Dendritic cell treated with granulocyte-macrophage colony-stimulating factor and Interleukin-4, amounts not matched to agents 40 ng/mL and 50 ng/mL, for 4 days (primary cell): ENCODE measurements at regions not wholly inside any gene's neighbourhood (a gene's known extent, or its start where the extent isn't known, plus 50 kb on each side); places are given as distances from the start of the nearest gene placed in this dataset.

Experiments used
- H3K27ac Mint-ChIP-seq: one replicate; pipeline ENCODE4 v1.8.0; 2022; ENCODE audit warnings: mild to moderate bottlenecking, mixed read lengths
- H3K27me3 Mint-ChIP-seq: one replicate; pipeline ENCODE4 v1.8.0; 2022; ENCODE audit warnings: mild to moderate bottlenecking, mixed read lengths
- H3K36me3 Mint-ChIP-seq: one replicate; pipeline ENCODE4 v1.8.0; 2022; ENCODE audit warnings: low read depth, mixed read lengths
- H3K4me1 Mint-ChIP-seq: one replicate; pipeline ENCODE4 v1.8.0; 2022; ENCODE audit warnings: low read depth, mixed read lengths
- H3K4me3 Mint-ChIP-seq: one replicate; pipeline ENCODE4 v1.8.0; 2022; ENCODE audit warnings: mild to moderate bottlenecking, moderate library complexity, mixed read lengths
- H3K9me3 Mint-ChIP-seq: one replicate; pipeline ENCODE4 v1.8.0; 2022; ENCODE audit warnings: mixed read lengths
- intact Hi-C: fragments of 100-400 bp; cut with micrococcal nuclease; formaldehyde crosslinking; loops from one replicate; pipeline ENCODE4 v1.15.0; 2022

GRCh38 chr7:67377939-67378862 lies 381.6 kb downstream of the TYW1 start:
- H3K4me3 Mint-ChIP-seq: no peak overlapping the region
- H3K4me1 Mint-ChIP-seq: no peaks in the 10 kb centered on the region
- intact Hi-C loops: no loop called here
- no peaks in the 10 kb centered on the region for H3K36me3 Mint-ChIP-seq
- peaks cover 8% of the 10 kb centered on the region for H3K9me3 Mint-ChIP-seq
- peaks cover 3% of the 10 kb centered on the region for H3K27me3 Mint-ChIP-seq
- H3K27ac Mint-ChIP-seq: no peak overlapping the region

DNA sequence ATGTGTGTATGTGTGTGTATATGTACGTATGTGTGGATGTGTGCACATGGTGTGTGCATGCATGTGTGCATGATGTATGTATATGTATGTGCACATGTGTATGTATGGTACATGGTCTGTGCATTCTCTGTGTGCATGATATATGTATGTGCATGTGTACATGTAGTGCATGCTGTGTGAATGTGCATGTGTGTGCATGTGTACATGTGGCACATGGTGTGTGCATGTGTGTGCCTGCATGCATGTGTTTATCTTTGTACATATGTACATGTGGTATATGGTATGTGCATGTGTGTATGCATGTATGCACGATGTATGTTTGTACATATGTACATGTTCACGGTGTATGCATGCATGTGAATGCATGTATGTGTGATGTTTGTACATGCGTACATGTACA lies 383.7 kb downstream of the TYW1 start:
- Mint-ChIP-seq H3K4me3 (no peak overlapping the region), H3K36me3 (no peaks in the 10 kb centered on the region)
- intact Hi-C loops: no loop called here

GRCh38 chr7:67380858-67381257 lies 384.2 kb downstream of the TYW1 start:
- H3K27me3 Mint-ChIP-seq: peaks cover 3% of the 10 kb centered on the region
- H3K4me1 Mint-ChIP-seq: no peaks in the 10 kb centered on the region
- H3K4me3 Mint-ChIP-seq: no peak overlapping the region
- H3K9me3 Mint-ChIP-seq: no peaks in the 10 kb centered on the region
- no peaks in the 10 kb centered on the region for H3K36me3 Mint-ChIP-seq
- H3K27ac Mint-ChIP-seq: no peak overlapping the region
- intact Hi-C loops: no loop called here

More for the DNA sequence above, 383.7 kb downstream of the TYW1 start:
- peaks cover 3% of the 10 kb centered on the region for H3K9me3 Mint-ChIP-seq
- peaks cover 3% of the 10 kb centered on the region for H3K27me3 Mint-ChIP-seq
- no peaks in the 10 kb centered on the region for H3K4me1 Mint-ChIP-seq
- H3K27ac Mint-ChIP-seq: no peak overlapping the region

GRCh38 chr7:67387851-67388250 lies 391.2 kb downstream of the TYW1 start:
- Mint-ChIP-seq H3K4me3 (no peak overlapping the region), H3K4me1 (no peaks in the 10 kb centered on the region), H3K27me3 (no peaks in the 10 kb centered on the region), H3K27ac (no peak overlapping the region), H3K9me3 (no peaks in the 10 kb centered on the region), H3K36me3 (no peaks in the 10 kb centered on the region)
- intact Hi-C loops: no loop called here

DNA sequence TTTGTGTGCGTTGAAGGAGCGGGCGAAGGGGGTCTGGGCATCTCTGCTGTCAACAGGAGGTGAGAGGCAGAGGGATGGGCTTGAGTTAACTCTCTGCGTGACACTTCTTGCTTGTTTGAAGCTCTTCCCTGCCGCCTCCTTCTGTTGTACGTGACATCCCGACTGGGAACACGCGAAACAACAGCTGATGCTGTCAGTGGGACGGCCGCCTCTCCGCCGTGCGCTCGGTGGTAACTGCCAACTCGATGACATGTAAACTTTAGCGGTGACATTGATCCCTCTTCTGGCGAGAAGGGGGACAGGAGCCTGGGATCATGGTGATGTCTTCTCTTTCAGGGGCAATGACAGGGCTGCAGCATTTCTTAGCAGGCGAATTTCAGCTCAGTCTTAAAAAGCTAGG lies 394.5 kb downstream of the TYW1 start:
- H3K27me3 Mint-ChIP-seq: no peaks in the 10 kb centered on the region
- H3K36me3 Mint-ChIP-seq: no peaks in the 10 kb centered on the region
- no peak overlapping the region for H3K4me3 Mint-ChIP-seq
- no peaks in the 10 kb centered on the region for H3K4me1 Mint-ChIP-seq
- H3K9me3 Mint-ChIP-seq: no peaks in the 10 kb centered on the region
- no peak overlapping the region for H3K27ac Mint-ChIP-seq
- intact Hi-C loops: no loop called here

GRCh38 chr7:67392596-67393438 lies 396.2 kb downstream of the TYW1 start:
- Mint-ChIP-seq H3K4me1 (no peaks in the 10 kb centered on the region), H3K9me3 (peaks cover 2% of the 10 kb centered on the region), H3K4me3 (no peak overlapping the region), H3K36me3 (no peaks in the 10 kb centered on the region), H3K27me3 (no peaks in the 10 kb centered on the region), H3K27ac (no peak overlapping the region)
- intact Hi-C loops: no loop called here

- Mint-ChIP-seq H3K4me3 (no peak overlapping the region), H3K36me3 (no peaks in the 10 kb centered on the region), H3K27ac (no peak overlapping the region), H3K9me3 (peaks cover 13% of the 10 kb centered on the region), H3K4me1 (no peaks in the 10 kb centered on the region), H3K27me3 (peaks cover 1% of the 10 kb centered on the region)
- intact Hi-C loops: no loop called here
Measured at GRCh38 chr7:67393903-67394302, 397.3 kb downstream of the TYW1 start.

DNA sequence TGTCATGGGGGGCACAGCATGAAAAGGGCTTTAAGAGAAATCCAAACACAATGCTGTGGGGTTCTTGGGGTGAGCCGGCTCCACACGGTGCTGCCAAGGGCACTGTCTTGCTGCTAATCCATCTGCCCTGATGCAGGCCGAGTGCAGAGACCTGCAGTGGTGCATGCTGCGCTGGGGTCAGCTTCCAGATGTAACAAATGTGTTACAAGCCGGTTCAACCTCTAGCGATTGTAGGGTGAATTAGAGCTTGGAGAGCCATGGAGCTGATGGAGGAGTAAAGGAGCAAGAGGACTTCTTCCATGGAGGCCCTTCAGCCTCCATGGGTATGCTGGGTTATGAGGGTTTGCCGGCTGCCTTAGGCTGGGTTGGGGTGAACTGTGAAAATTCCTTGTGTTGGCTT lies 402.3 kb downstream of the TYW1 start:
- H3K27me3 Mint-ChIP-seq: peaks cover 1% of the 10 kb centered on the region
- peaks cover 28% of the 10 kb centered on the region for H3K9me3 Mint-ChIP-seq
- H3K4me3 Mint-ChIP-seq: no peak overlapping the region
- H3K36me3 Mint-ChIP-seq: no peaks in the 10 kb centered on the region
- no peaks in the 10 kb centered on the region for H3K4me1 Mint-ChIP-seq
- intact Hi-C loops: no loop called here
- no peak overlapping the region for H3K27ac Mint-ChIP-seq

- no peaks in the 10 kb centered on the region for H3K4me1 Mint-ChIP-seq
- intact Hi-C loops: no loop called here
- H3K9me3 Mint-ChIP-seq: peaks cover 28% of the 10 kb centered on the region
- no peak overlapping the region for H3K4me3 Mint-ChIP-seq
- H3K36me3 Mint-ChIP-seq: no peaks in the 10 kb centered on the region
- H3K27ac Mint-ChIP-seq: no peak overlapping the region
- peaks cover 1% of the 10 kb centered on the region for H3K27me3 Mint-ChIP-seq
Measured at GRCh38 chr7:67401492-67401891, 404.9 kb downstream of the TYW1 start.

DNA sequence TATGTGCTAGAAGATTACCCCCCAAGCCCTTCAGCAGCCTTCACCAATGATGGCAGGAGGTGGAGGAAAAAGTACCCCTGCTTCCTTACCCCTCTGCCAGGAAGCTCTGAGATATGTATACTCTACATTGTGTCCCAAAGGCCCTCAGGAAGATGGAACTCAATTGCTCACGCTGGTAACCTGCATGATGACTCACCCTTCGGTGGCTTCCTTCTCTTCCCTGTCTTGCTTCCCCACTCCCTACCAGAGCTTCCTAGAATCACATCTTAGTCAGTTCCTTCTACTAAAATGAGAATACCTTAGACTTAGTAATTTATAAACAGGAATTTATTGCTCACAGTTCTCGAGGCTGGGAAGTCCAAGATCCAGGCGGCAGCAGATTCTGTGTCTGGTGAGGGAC lies 405.6 kb downstream of the TYW1 start:
- intact Hi-C loops: no loop called here
- H3K27ac Mint-ChIP-seq: no peak overlapping the region
- no peak overlapping the region for H3K4me3 Mint-ChIP-seq
- H3K9me3 Mint-ChIP-seq: peaks cover 28% of the 10 kb centered on the region
- H3K36me3 Mint-ChIP-seq: no peaks in the 10 kb centered on the region
- no peaks in the 10 kb centered on the region for H3K4me1 Mint-ChIP-seq
- peaks cover 1% of the 10 kb centered on the region for H3K27me3 Mint-ChIP-seq

DNA sequence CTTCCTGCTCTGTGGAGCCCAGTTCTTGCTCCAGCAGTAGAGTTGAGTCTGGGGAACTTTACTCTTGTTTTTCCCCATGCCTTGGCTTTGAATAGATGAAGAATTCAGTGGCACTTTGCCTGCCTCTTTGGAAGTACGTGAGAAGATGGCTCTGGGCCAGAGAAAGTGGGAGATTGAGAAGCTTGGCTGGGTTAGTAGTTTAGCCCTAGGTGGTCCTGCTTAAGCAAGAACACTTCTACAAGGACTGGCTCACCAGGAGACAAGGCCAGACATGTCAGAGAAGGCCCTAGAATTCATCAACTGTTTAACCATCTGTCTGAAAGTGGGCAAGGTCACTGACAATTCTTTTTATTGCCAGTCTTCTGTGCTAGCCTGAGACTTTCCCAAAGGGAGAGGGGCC lies 410.3 kb downstream of the TYW1 start:
- Mint-ChIP-seq H3K4me3 (no peak overlapping the region), H3K4me1 (no peaks in the 10 kb centered on the region), H3K27ac (no peak overlapping the region), H3K9me3 (peaks cover 20% of the 10 kb centered on the region), H3K36me3 (no peaks in the 10 kb centered on the region), H3K27me3 (no peaks in the 10 kb centered on the region)
- intact Hi-C loops: no loop called here

- Mint-ChIP-seq H3K9me3 (peaks cover 15% of the 10 kb centered on the region), H3K36me3 (no peaks in the 10 kb centered on the region), H3K27me3 (no peaks in the 10 kb centered on the region), H3K4me3 (no peak overlapping the region), H3K27ac (no peak overlapping the region), H3K4me1 (no peaks in the 10 kb centered on the region)
- intact Hi-C loops: no loop called here
Measured at GRCh38 chr7:67407392-67408071, 410.9 kb downstream of the TYW1 start.

DNA sequence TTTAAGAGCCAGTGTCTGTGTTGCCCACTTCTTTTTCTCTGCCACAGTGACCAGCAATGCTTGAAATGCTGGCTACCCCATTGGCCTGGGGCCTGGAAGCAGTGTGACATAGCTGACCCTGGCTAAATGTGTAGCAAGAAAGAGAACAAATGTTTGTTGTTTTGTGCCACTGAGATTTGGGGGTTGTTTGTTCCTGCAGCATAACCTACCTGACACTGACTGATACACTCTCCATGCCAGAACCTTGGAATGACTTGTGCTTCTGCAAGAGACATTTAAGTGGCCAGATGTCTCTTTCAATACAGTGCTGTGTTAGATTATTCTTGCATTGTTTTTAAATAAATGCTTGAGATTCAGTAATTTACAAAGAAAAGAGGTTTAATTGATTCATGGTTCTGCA lies 411.5 kb downstream of the TYW1 start:
- intact Hi-C loops: no loop called here
- no peaks in the 10 kb centered on the region for H3K4me1 Mint-ChIP-seq
- H3K36me3 Mint-ChIP-seq: no peaks in the 10 kb centered on the region
- no peak overlapping the region for H3K27ac Mint-ChIP-seq
- H3K27me3 Mint-ChIP-seq: no peaks in the 10 kb centered on the region
- no peak overlapping the region for H3K4me3 Mint-ChIP-seq
- H3K9me3 Mint-ChIP-seq: peaks cover 14% of the 10 kb centered on the region

DNA sequence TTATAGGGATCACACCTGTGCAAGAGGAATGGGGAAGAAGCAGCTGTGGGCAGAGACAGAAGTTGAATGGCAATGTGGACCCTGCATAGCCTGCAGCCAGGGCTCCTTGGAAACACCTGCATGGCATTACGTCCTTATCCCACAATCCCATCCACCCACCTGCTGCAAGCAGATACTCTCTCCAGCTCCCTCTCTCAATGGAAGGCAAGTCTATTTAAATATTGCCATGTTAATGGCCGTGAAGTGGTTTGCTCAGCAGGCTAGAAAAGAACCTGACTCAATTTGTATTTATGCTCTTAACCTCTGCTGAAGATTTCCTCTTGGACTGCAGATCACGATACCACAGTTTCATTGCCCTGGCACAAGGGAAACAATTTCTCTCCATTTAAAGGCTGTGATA lies 417.0 kb downstream of the TYW1 start:
- Mint-ChIP-seq H3K27ac (no peak overlapping the region), H3K4me1 (no peaks in the 10 kb centered on the region), H3K9me3 (peaks cover 42% of the 10 kb centered on the region), H3K27me3 (no peaks in the 10 kb centered on the region), H3K36me3 (no peaks in the 10 kb centered on the region), H3K4me3 (no peak overlapping the region)
- intact Hi-C loops: no loop called here
